ENCODE measurements at regions not wholly inside any gene's neighbourhood (a gene's known extent, or its start where the extent isn't known, plus 50 kb on each side); places are given as distances from the start of the nearest gene placed in this dataset.

- DNase-seq (ENCODE audit: low read depth) = no peak
- H3K4me3 ChIP-seq (ENCODE audit: low read depth, low read length) = no peak overlapping the region
- TF ChIP-seq, protein P1, sequence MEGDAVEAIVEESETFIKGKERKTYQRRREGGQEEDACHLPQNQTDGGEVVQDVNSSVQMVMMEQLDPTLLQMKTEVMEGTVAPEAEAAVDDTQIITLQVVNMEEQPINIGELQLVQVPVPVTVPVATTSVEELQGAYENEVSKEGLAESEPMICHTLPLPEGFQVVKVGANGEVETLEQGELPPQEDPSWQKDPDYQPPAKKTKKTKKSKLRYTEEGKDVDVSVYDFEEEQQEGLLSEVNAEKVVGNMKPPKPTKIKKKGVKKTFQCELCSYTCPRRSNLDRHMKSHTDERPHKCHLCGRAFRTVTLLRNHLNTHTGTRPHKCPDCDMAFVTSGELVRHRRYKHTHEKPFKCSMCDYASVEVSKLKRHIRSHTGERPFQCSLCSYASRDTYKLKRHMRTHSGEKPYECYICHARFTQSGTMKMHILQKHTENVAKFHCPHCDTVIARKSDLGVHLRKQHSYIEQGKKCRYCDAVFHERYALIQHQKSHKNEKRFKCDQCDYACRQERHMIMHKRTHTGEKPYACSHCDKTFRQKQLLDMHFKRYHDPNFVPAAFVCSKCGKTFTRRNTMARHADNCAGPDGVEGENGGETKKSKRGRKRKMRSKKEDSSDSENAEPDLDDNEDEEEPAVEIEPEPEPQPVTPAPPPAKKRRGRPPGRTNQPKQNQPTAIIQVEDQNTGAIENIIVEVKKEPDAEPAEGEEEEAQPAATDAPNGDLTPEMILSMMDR (IDR thresholded peaks at IDR 0.05; ENCODE audit: low read depth, low read length) = no peak
- no peak for TF ChIP-seq MYC (IDR thresholded peaks at IDR 0.05; ENCODE audit: low read depth, low read length)
- TF ChIP-seq, protein P2, sequence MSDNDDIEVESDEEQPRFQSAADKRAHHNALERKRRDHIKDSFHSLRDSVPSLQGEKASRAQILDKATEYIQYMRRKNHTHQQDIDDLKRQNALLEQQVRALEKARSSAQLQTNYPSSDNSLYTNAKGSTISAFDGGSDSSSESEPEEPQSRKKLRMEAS (IDR thresholded peaks at IDR 0.05; ENCODE audit: low read depth, low read length) = no peak
- TF ChIP-seq POLR2A (IDR thresholded peaks at IDR 0.05; ENCODE audit: extremely low read depth, insufficient read length) = no peak
Measured at GRCh38 chr16:81185416-81185815, 53.1 kb upstream of the BCO1 start.

- H3K4me3 ChIP-seq (ENCODE audit: low read depth, low read length) = no peak overlapping the region
- TF ChIP-seq, protein P1 (IDR thresholded peaks at IDR 0.05; ENCODE audit: low read depth, low read length) = no peak
- TF ChIP-seq, protein P2 (IDR thresholded peaks at IDR 0.05; ENCODE audit: low read depth, low read length) = peak; percentile 37; the same call in 1 of the 2 replicates
- TF ChIP-seq MYC (IDR thresholded peaks at IDR 0.05; ENCODE audit: low read depth, low read length) (0 out of 2 replicates have a peak, but pooled peaks have one; percentile 20), POLR2A (IDR thresholded peaks at IDR 0.05; ENCODE audit: extremely low read depth, insufficient read length) (no peak)
- peak; percentile 91 for DNase-seq (ENCODE audit: low read depth)
Measured at GRCh38 chr16:81181013-81181720, 57.3 kb upstream of the BCO1 start.

DNA sequence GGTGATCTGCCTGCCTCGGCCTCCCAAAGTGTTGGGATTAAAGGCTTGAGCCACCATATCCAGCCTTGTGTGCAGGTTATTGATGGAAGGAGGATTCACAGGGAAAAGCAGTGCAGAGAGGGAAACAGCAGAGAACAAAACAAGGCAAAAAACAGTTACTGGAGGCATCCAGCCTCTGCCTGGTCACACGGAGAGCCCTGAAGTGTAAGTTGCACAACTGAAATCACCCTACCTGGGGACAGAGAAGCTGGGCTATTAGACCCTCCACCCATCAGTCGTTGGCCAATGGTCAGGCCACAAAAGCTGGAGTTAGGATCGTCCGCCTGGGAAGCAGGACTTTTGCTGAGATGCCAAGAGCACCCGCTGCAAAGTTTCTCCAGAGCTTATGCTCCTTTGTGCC lies 57.9 kb upstream of the BCO1 start:
- no peak for DNase-seq (ENCODE audit: low read depth)
- TF ChIP-seq MYC (IDR thresholded peaks at IDR 0.05; ENCODE audit: low read depth, low read length) (no peak), POLR2A (IDR thresholded peaks at IDR 0.05; ENCODE audit: extremely low read depth, insufficient read length) (no peak)
- TF ChIP-seq, protein P2 (IDR thresholded peaks at IDR 0.05; ENCODE audit: low read depth, low read length) = no peak
- TF ChIP-seq, protein P1 (IDR thresholded peaks at IDR 0.05; ENCODE audit: low read depth, low read length) = no peak
- H3K4me3 ChIP-seq (ENCODE audit: low read depth, low read length) = no peak overlapping the region

DNA sequence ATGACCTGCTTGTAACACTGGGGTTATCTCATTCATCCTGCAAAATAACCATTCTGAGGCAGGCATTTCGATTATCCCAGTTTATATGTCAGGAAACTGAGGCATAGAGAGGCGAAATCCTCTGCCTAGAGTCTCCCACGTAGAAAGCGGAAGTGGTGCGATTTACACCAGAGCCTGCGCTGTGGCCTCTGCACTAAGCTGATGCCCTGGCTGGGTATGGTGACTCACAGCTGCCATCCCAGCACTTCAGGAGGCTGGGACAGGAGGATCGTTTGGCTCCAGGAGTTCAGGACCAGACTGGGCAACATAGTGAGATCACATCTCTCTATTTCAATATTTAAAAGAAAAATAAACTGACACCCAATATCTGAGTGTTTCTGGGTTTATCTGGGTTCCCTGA lies 59.3 kb upstream of the BCO1 start:
- no peak overlapping the region for H3K4me3 ChIP-seq (ENCODE audit: low read depth, low read length)
- TF ChIP-seq, protein P1 (IDR thresholded peaks at IDR 0.05; ENCODE audit: low read depth, low read length) = no peak
- TF ChIP-seq MYC (IDR thresholded peaks at IDR 0.05; ENCODE audit: low read depth, low read length) (no peak), POLR2A (IDR thresholded peaks at IDR 0.05; ENCODE audit: extremely low read depth, insufficient read length) (no peak)
- TF ChIP-seq, protein P2 (IDR thresholded peaks at IDR 0.05; ENCODE audit: low read depth, low read length) = no peak
- DNase-seq (ENCODE audit: low read depth) = peak; percentile 24

- no peak overlapping the region for H3K4me3 ChIP-seq (ENCODE audit: low read depth, low read length)
- DNase-seq (ENCODE audit: low read depth) = no peak
- no peak for TF ChIP-seq POLR2A (IDR thresholded peaks at IDR 0.05; ENCODE audit: extremely low read depth, insufficient read length)
- TF ChIP-seq, protein P1 (IDR thresholded peaks at IDR 0.05; ENCODE audit: low read depth, low read length) = no peak
- no peak for TF ChIP-seq MYC (IDR thresholded peaks at IDR 0.05; ENCODE audit: low read depth, low read length)
Measured at GRCh38 chr16:81175325-81175891, 63.1 kb upstream of the BCO1 start.
